Upper lobe of left lung (tissue), 6 donors: ENCODE measurements at regions not wholly inside any gene's neighbourhood (a gene's known extent, or its start where the extent isn't known, plus 50 kb on each side); places are given as distances from the start of the nearest gene placed in this dataset.

Experiments
- ATAC-seq, 2 donors: fragments of 200-7000 bp; cut with Tn5 transposase; one replicate each; pipeline ENCODE4 v1.9.1; 2022; ENCODE audit warnings: mild to moderate bottlenecking in 2 of 2, moderate library complexity in 2 of 2; ENCODE audit not compliant: low FRiP score in 2 of 2
- DNase-seq, 2 donors: peaks; one replicate each; pipeline ENCODE4 v3.0.0-alpha.2; 2019 to 2020
- H3K27ac ChIP-seq, 4 donors: fragments of 200-600 bp; sonication (generic); one replicate each; pipeline ENCODE4 v1.5.1; 2016 to 2019
- H3K27me3 ChIP-seq, 4 donors: fragments of 200-600 bp; sonication (generic); one replicate each; pipeline ENCODE4 v1.5.1; 2017 to 2019
- H3K36me3 ChIP-seq, 4 donors: fragments of 200-600 bp; sonication (generic); one replicate each; pipeline ENCODE4 v1.5.1; 2016 to 2019
- H3K4me1 ChIP-seq, 4 donors: fragments of 200-600 bp; sonication (generic); one replicate each; pipeline ENCODE4 v1.5.1; 2018 to 2019
- H3K4me3 ChIP-seq, 4 donors: fragments of 200-600 bp; sonication (generic); one replicate each; pipeline ENCODE4 v1.5.1; 2017 to 2019; ENCODE audit warnings: mild to moderate bottlenecking in 2 of 4, moderate library complexity in 1 of 4
- H3K9me3 ChIP-seq, 4 donors: fragments of 200-600 bp; sonication (generic); one replicate each; pipeline ENCODE4 v1.5.1; 2018 to 2019
- CTCF ChIP-seq, 6 experiments: fragments of 450-650 bp in 4 of 6; fragments of 200-600 bp in 2 of 6; sonication (generic) in 2 of 6; IDR thresholded peaks; one replicate each; pipeline ENCODE4 v1.5.1; 2016 to 2019; ENCODE audit warnings: antibody characterized with exemption in 6 of 6
- EP300 ChIP-seq, 4 donors: sonication (generic); formaldehyde crosslinking; IDR thresholded peaks; one replicate each; pipeline ENCODE4 v1.5.1; 2017; ENCODE audit warnings: antibody characterized with exemption in 4 of 4, control low read depth in 2 of 4
- POLR2A ChIP-seq, 4 donors: fragments of 450-650 bp; IDR thresholded peaks; one replicate each; pipeline ENCODE4 v1.5.1; 2016 to 2017; ENCODE audit warnings: antibody characterized with exemption in 4 of 4, mild to moderate bottlenecking in 2 of 4
- POLR2AphosphoS5 ChIP-seq, 2 donors: sonication (generic); formaldehyde crosslinking; IDR thresholded peaks; one replicate each; pipeline ENCODE4 v1.5.1; 2017; ENCODE audit warnings: antibody characterized with exemption in 2 of 2
- WGBS, 2 donors: methylation state at CpG; one replicate each; pipeline ENCODE4 v1.1.5; 2017 to 2018; 5-methylcytosine and 5-hydroxymethylcytosine counted together
- donor health status: DM: no; HTN: no; CAD: no; lungs with moderate emphysema.
- donor health status: DM: no; HTN: yes; CAD: no; lungs with severe emphysema.

GRCh38 chr11:32168924-32169323 is 78.0 kb downstream of the RCN1 start:
- H3K9me3 ChIP-seq = no peaks in the 10 kb centered on the region
- WGBS, 2 donors = 81 to 84% methylated on average over 2 of the region's 2 CpGs
- TF ChIP-seq POLR2A (IDR thresholded peaks at IDR 0.05) (no peak), CTCF (IDR thresholded peaks at IDR 0.05) (no peak), POLR2AphosphoS5 (IDR thresholded peaks at IDR 0.05) (no peak), EP300 (IDR thresholded peaks at IDR 0.05) (no peak)
- DNase-seq (no peak), ATAC-seq (no peak)
- no peaks in the 10 kb centered on the region for H3K36me3 ChIP-seq
- H3K4me1 ChIP-seq = peaks cover 0 to 10% (median 5%) of the 10 kb centered on the region in 4 donors
- no peak overlapping the region for H3K4me3 ChIP-seq
- no peaks in the 10 kb centered on the region for H3K27me3 ChIP-seq
- no peak overlapping the region for H3K27ac ChIP-seq

- ATAC-seq (no peak), DNase-seq (no peak)
- TF ChIP-seq POLR2A (IDR thresholded peaks at IDR 0.05) = no peak
- no peak for TF ChIP-seq CTCF (IDR thresholded peaks at IDR 0.05)
- TF ChIP-seq EP300 (IDR thresholded peaks at IDR 0.05) = no peak
- TF ChIP-seq POLR2AphosphoS5 (IDR thresholded peaks at IDR 0.05) = no peak
- no peak overlapping the region for H3K27ac ChIP-seq
- no peaks in the 10 kb centered on the region for H3K9me3 ChIP-seq
- no peaks in the 10 kb centered on the region for H3K27me3 ChIP-seq
- no peak overlapping the region for H3K4me3 ChIP-seq
- H3K36me3 ChIP-seq = no peaks in the 10 kb centered on the region
- H3K4me1 ChIP-seq = peaks cover 0 to 10% (median 5%) of the 10 kb centered on the region in 4 donors
- WGBS, 2 donors = 78 to 80% methylated on average over 6 of the region's 6 CpGs
Observed at GRCh38 chr11:32171445-32171844, 80.6 kb downstream of the RCN1 start.

GRCh38 chr11:32172041-32172847 is 81.4 kb downstream of the RCN1 start:
- ATAC-seq = no peak
- peaks cover 0 to 10% (median 5%) of the 10 kb centered on the region in 4 donors for H3K4me1 ChIP-seq
- TF ChIP-seq EP300 (IDR thresholded peaks at IDR 0.05) (no peak), POLR2AphosphoS5 (IDR thresholded peaks at IDR 0.05) (no peak), CTCF (IDR thresholded peaks at IDR 0.05) (no peak), POLR2A (IDR thresholded peaks at IDR 0.05) (no peak)
- H3K27me3 ChIP-seq = no peaks in the 10 kb centered on the region
- 50 to 57% methylated on average over 9 of the region's 9 CpGs for WGBS, 2 donors
- H3K27ac ChIP-seq = peak overlapping the region in 2 of 4 donors; percentile 23 to 57
- H3K9me3 ChIP-seq = no peaks in the 10 kb centered on the region
- no peak for DNase-seq
- no peaks in the 10 kb centered on the region for H3K36me3 ChIP-seq
- peak overlapping the region in 3 of 4 donors; percentile 10 to 37 (median 35) for H3K4me3 ChIP-seq

- peaks cover 0 to 10% (median 5%) of the 10 kb centered on the region in 4 donors for H3K4me1 ChIP-seq
- 34 to 38% methylated on average over 21 to 22 of the region's 22 CpGs for WGBS, 2 donors
- DNase-seq (peak; percentile 22 to 44), ATAC-seq (peak; percentile 58 to 75)
- no peaks in the 10 kb centered on the region for H3K9me3 ChIP-seq
- no peak for TF ChIP-seq POLR2A (IDR thresholded peaks at IDR 0.05)
- peak in 5 of 6 experiments; percentile 29 to 63 (median 47) for TF ChIP-seq CTCF (IDR thresholded peaks at IDR 0.05)
- H3K27me3 ChIP-seq = no peaks in the 10 kb centered on the region
- peak overlapping the region in 2 of 4 donors; percentile 23 to 57 for H3K27ac ChIP-seq
- H3K36me3 ChIP-seq = no peaks in the 10 kb centered on the region
- peak overlapping the region; percentile 10 to 37 (median 26) for H3K4me3 ChIP-seq
Observed at GRCh38 chr11:32172848-32173834, 82.3 kb downstream of the RCN1 start.
